ENCODE measurements at regions not wholly inside any gene's neighbourhood (a gene's known extent, or its start where the extent isn't known, plus 50 kb on each side); places are given as distances from the start of the nearest gene placed in this dataset.
A peak's percentile ranks its signal among the peaks of the same experiment; 100 is the strongest.

DNA sequence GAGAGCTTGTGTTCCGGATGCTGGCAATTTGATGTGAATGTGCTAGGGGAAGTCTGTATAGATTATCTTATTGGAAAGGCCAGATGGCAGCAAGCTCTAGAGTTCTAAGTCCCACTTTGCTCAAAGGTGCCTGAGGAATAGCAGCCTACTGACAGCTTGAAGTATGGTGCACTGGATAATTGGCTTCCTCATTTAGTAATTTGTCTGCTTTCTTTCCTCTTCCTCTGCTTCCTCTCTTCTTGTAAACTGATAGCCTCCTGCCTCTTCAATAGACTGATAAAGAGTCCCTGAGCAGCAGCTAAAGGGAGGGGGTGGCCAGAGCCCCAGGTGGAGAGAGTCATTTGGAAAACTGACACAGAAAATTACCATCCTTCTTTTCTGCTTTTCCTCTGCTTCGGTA is 177.3 kb downstream of the FGF1 start:
- DNase-seq (ENCODE audit: low read depth in 2 of 2), result no peak

DNA sequence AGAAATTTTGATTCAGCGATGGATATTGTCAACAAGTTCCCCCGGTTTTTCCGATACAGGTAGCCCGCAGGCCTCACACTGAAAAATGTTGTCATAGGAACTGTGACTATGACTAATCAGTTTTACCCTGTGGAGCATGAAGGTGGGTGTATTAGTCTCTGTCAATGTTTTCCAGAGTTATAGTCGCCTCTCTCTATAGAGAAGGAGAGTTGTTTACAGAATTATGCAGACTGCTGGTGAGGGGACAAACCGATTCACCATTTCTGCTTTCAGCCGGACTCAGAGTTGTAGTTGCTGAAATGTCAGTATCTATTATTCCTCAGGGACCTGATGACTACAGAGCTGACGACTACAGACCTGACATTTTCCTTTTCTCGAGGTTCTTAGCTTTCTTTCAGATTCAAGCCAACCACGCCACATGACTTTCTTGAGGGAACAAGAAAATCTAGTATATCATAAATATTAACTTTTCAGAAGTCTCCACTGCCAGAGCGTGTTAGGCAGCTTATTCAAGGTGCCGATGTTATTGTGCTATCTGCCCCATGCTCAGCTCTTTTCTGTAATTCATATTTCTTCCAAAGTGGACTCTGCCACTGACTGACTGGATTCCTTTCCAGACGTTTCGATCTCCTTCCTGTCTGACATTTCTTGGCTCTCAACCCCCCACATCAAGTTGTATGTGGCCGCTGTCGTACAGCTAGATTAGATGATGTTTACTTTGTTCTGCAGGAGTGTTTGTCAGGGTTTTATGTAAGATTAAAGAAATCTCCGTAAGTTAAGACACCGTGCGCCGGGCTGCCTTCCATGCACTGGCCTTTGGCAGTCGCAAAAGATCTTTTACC is 178.1 kb downstream of the FGF1 start:
- DNase-seq (ENCODE audit: low read depth in 2 of 2), result no peak

DNA sequence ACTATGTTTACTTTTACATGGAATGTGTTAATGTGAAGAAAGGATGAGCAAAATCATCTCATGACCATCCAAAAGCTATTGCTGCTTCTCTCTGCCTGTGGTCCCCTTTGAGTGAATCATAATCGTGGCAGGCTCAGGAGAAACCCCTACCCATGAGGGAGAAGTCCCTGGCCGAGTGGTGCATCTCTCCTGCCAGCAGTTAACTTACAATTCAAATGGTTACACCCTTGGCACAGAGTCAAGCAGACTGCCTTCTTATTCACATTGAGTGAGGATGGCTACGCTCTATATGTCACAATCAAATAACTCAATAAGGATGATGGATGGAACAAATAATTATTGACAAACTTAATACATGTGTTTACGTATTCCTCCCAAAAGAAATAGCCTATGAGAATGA is 179.1 kb downstream of the FGF1 start:
- no peak for DNase-seq (ENCODE audit: low read depth in 2 of 2)

DNA sequence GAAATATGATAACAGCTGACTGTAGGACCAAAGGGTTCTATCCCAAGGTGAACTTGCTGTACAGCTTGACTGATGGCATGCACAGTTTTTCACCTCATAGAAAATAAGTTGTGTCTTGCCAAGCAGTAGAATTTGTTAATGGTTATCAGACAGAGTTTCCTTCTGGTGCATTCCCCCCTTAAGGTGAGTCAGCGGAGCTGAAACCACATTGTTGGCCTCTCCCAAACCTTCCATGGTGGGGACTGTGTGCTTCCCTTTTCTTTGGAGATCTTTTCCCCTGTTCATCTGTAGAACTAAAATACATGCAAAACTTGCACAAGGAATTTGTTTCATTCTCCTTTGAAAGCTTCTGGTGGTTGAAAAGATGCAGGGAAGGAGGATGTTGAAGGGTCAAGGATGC is 179.8 kb downstream of the FGF1 start:
- DNase-seq (ENCODE audit: low read depth in 2 of 2), result no peak

DNA sequence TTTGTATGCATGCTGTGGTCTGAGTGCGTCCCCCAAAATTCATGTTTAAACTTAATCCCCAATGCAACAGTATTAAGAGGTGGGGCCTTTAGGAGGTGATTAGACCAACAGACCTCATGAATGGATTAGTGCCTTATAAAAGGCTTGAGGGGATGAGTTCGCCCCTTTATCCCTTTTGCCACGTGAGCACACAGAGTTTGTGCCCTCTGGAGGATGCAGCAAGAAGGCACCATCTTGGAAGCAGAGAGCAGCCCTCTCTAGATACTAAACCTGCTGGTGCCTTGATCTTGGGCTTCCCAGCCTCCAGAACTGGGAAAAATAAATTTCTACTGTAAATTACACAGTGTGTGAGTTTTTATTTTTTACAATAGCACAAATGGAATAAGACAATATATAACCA is 177.1 kb upstream of the SPRY4 start:
- no peak for DNase-seq (ENCODE audit: low read depth in 2 of 2)

DNA sequence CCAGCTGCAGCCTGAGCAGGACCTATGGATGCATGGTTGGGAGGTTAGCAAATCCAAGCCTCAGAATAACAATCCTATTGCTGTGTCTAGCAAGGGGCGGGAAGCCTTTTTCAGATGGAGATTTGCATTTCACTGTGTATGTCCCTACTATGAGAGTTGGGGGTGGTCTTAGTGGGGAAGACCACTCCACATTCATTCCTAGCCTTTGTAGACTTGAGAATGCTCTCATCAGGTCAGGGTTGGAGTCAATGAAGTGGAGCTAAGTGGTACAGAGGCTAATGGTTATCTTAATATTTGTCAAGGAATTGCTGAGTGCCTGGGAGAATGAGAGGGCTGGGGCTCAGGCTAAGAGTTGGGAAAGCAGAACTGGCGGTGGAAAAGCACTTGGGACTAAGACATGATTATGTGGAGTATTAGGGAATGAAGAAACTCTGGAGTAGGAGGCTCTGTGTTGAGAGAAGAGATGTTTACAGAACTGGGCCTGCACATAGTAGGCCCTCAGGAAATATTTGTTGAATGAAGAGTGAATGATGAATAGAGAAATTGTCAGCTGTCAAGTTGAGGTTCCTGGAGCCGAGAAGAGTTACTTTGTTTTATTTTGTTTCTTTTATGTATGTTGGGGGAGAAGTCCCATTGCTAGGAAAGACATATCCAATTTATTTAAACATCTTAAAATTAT is 175.5 kb upstream of the SPRY4 start:
- no peak for DNase-seq (ENCODE audit: low read depth in 2 of 2)

DNA sequence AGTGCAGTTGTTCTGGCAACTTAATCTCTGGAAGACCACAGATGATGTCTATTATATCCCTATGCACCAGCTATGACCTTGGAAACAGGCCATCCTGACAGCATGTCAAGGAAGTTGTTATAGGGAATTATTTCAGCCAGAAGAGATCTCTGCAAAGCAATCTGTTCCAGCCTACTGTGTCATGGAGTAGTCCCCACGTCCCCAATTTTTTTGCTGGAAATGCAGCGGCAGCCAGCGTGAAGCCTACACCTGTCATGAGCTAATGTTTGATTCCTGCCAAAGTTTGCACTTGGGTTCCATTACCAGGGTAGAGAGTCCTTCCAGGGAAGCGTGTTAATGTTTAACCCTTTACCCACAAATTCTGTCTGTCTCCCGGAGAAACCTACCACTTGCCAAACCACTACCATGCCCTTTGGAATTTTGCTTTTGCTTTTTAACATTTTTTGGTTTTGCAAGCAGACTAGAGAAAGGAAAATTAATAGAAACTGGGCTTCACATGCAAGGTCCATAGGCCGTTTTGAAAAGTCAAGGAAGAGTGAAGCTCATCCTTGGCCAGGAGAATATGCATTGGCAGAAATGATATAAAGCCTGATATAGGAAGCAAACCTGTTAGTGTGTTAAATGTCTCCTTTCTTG is 174.9 kb upstream of the SPRY4 start:
- no peak for DNase-seq (ENCODE audit: low read depth in 2 of 2)

DNA sequence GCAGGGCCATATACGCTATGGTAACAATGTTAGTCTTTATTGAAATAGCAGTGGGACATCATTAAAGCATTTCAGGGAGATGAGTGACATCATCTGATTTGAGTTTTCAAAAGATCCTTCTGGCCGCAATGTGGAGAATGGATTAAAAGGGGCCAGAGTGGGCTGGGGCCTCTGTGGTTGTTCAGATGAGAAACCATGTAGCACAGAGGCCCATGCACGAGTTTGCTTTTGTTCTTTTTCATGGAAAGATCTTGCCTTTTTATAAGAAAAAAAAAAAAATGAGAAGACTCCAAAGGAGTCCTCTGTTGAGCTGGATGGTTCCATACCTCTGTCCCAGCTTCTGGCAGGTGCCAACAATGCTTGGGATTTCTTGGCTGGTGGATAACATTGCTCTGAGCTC is 173.5 kb upstream of the SPRY4 start:
- no peak for DNase-seq (ENCODE audit: low read depth in 2 of 2)

DNA sequence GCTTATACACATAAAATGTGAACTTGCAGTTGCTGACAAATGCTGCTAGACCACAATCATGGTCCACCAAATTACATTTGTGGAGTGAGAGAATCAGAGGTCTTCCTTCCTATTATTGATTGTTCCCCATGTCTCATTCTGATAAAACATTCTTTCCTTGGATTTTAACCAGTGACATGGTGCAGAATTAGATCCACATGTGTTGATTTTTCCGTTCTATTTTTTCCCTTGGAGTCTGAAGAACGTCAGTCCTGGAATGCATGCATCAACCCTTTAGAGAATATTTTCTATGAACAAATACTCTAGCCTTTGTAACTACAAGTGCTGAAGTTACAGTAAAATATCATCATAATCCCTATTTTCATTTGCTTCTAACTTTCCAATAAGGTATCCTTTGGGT is 170.7 kb upstream of the SPRY4 start:
- peak; percentile 73 to 79 for DNase-seq (ENCODE audit: low read depth in 2 of 2)

DNA sequence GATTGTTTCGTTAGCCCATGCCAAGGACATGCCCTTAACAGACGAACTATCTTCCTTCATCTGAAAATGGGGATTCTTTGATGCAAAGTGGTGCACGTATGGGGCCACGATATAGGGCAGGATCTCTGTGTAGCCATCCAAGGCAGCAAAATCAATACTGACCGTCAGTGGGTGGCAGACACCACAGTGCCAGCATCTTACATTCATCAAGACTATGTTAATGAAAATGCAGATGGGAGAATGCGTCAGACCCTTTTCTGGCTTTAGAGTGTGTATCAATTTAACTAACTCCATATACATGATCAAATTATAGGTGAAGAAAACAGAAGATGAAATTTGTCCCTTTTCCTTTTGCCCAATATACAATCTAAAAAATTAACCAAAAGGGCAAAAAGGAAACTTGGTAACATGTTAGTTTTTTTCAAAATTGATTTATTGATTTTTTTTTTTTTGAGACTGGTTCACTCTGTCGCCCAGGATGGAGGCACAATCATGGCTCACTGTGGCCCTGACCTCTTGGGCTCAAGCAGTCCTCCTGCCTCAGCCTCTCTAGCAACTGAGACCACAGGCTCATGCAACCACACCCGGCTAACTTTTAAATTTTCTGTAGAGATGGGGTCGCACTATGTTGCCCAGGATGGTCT is 169.2 kb upstream of the SPRY4 start:
- no peak for DNase-seq (ENCODE audit: low read depth in 2 of 2)

DNA sequence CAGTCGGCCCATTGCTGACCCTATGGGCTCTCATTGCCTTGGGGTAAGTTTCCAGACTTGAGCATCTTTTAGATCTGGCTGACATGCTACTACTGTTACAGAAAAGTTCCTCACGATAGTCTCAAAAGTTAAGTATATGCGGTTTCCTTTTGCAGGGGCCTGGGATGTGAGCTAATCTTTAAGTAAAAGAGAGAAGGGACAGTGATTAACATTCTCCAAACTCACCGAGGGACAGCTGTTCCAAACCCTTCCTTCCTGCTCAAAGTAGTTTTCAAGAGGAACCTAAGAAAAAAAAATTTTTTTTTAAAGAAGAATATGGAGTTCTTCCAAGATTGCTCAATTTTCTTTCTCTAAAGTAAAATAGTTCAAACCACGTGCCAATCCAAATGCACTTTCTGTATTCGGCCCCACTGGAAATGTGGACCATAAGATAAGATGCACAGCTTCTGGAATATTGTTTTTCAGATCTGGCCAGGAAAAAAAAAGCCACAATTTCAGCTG is 168.0 kb upstream of the SPRY4 start:
- peak in 1 of 2 experiments; percentile 36 for DNase-seq (ENCODE audit: low read depth in 2 of 2)

DNA sequence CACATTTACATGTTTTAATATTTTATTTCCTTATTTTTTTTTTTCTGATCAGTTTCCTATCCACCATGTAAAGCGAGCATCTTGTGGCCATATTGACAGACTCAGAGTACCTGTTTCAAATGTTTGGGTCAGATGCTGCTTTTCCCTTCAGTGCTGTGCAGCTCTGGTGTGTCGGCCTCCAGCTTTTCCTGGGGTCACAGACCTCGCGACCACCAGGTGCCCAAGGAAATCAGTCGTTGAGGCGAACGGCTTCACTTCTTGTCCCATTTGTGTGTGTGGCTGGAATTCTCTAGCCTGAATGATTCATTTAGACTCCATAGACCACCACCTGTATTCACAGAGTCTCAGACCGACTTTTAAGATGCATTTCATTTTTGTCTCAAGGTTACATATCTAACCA is 166.9 kb upstream of the SPRY4 start:
- DNase-seq (ENCODE audit: low read depth in 2 of 2), result no peak

DNA sequence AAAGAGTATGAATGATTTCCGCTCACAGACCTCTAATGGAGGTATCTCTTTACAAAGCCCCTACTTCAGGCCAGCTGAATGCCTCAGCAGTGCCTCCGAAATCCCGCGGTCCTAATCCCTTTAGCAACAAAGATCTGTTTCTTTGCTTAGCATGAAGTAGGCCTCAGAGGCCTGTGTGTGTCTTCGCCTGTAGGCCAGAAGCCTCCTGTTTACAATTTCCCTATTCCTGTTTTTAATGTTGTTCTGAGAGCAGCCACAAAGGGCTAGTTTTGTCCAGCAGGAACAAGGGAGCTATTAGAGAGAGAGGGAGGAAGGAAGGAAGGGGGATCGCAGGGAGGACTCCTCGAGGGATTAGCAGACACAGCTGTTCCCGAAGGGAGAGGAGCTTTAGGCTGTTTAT is 166.4 kb upstream of the SPRY4 start:
- no peak for DNase-seq (ENCODE audit: low read depth in 2 of 2)

DNA sequence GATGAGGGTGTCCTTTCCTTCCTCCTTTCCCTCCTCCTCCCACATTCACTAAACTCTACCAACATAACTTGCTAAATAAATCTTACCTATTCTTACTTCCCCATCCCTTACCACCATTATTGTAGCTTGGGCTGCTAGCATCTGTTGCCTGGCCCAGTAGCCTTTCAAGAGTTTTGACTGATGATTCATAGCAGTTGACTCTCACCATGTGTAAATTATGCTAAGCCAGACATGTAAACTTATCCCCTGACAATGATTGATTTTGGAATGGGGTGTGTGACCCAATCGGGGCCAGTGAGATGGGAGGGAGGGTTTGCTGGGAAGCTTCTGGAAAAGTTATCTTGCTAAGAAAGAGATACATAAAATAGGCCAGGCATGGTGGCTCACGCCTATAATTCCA is 161.8 kb upstream of the SPRY4 start:
- no peak for DNase-seq (ENCODE audit: low read depth in 2 of 2)

DNA sequence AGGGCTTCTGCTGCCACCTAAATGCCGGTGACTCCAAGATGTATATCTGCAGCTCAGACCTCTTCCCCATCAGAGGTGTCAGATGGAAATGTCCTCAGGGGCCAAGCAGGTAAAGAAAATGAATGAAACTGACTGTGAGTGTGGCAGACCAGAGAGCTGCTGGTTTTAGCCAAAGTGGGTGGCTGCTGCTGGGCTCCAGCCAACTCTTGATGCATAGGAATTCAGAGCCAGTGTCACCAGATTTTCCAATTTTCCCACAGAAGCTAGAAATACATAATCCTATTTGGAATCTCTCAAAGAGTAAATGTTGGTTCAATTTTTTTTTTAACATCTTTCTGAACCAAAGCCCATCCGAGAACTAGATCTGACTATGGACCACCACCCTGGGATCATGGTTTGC is 161.2 kb upstream of the SPRY4 start:
- DNase-seq (ENCODE audit: low read depth in 2 of 2), result no peak

DNA sequence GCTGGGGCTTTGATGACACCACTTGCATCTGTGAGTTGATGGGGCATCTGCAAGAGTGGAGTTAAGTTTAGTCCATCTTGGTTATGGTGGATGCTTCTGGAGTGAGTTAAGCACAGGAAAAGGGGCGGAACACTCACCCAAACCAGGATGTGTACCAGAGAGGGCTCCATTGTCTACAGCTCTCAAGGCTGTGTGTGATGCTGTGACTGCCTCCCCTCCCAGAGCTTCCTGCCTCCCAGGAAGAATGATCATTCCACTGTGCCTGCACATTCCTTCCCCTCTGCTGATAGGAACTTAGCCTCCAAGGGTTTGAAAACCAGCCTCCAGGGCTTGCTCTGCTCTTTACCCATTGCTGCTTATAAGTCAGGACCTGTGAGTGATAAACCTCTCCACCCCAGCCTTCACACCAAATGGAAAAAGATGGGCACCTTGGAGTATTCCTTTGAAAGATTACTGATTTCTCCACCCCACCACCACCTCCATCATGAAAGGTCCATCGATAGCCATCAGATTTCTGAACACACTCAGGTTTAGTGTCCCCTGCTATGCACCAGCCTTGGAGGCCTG is 160.1 kb upstream of the SPRY4 start:
- DNase-seq (ENCODE audit: low read depth in 2 of 2), result no peak

DNA sequence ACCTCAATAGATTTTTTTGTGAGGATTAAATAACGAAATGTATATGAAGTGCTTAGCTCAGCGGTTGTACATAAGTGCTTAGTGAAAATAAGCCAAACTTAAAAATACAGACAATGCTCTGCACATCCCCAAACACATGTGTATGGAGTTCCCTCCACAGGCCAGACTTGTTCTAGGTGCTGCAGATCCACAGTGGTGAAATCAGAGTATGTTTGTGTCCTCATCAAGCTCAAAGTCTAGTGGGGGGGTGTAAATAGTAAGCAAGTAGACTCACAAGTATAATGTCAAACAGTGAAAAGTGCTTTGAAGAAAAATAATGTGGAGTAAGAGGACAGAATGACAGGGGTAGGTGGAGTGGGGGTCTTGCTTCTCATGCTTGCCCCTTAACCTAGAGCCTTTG is 157.4 kb upstream of the SPRY4 start:
- DNase-seq (ENCODE audit: low read depth in 2 of 2), result no peak

DNA sequence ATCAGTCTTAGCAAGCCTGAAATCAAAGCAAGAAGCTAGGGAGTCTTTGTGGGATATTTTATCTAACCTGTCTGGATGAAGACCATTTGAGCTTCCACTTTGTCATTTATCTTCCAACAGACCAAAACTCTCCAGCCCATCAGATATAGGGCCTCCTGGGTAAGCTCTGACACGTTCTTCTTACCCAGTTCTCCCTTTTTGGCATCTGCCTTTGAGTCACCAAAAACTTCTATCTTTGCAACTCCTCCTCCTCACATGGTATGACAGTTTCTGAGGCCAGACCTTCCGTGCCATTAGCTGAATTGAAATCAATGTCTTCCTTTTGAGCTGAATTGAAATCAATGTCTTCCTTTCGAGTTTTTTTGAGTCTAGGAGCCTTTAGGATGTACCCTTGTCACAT is 156.6 kb upstream of the SPRY4 start:
- no peak for DNase-seq (ENCODE audit: low read depth in 2 of 2)

DNA sequence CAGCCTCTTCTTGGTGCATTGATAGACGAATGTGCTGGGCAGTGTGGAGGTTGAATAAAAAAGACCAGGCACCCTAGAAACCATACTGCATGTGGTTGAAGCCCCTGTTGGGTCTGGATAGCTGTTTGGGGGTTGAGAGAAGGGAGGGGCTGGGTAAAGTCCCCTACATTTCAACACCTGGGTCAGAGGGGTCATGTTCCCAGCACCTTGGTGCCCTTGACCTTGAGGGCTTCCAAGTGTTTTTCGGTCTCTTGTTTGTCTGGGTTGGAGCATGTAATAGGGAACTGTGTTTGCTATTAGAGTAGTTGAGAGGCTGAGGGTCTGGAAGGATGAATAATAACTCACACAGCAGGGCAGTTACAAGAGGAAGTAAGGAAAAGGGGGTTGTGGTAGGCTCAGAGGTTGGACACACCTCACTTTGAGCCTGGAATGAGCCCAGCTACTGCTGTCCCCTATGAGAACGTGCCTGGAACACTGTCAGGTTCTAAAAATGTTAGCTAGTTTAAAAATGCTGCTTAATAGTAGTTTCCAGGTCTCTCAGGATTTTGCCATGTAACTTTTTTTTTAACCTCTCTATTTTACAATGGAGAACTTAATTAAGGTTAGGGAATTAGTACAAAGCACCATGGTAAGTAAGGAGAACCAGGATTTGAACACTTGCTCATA is 155.2 kb upstream of the SPRY4 start:
- no peak for DNase-seq (ENCODE audit: low read depth in 2 of 2)

DNA sequence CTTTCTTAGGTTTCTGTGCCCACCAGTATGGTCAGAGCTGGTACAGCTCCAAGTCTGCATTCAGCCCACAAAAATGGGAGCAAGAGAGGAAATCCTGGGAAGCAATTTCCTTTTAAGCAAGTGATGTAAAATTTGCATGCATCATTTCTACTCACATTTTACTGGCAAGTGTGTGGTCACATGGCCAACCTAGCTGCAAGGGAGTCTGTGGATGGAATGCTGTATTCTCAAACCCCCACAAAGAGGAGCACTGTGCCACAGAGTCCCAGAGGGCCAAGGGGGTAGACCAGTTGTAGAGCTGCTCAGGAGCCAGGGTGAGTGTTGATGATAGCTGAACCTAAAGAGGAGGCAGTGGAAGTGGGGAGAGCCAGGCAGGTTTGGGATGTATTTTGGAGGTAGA is 154.3 kb upstream of the SPRY4 start:
- no peak for DNase-seq (ENCODE audit: low read depth in 2 of 2)

DNA sequence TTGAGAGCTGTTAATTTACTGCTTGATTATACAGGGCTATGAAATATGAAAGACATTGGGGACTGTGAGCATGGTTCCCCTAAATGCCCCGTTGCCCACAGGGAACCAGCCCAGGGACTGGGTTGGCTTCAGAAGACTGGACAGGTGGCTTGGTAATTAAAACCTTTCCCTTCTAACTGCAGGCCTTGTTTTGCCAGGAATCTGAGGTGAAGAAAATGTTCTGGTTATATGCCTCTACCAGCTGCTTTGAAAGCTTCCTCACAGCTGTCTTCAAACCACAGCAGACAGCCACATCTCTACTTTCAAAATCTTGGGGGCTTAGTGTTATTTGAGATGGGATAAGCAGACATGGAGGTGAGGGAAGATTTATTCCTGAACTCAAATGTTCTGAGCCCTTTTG is 153.3 kb upstream of the SPRY4 start:
- no peak for DNase-seq (ENCODE audit: low read depth in 2 of 2)

Data from fibroblast of skin of left biceps (primary cell).